HG03045 (cell line): ENCODE measurements at regions not wholly inside any gene's neighbourhood (a gene's known extent, or its start where the extent isn't known, plus 50 kb on each side); places are given as distances from the start of the nearest gene placed in this dataset.

Experiments
- ATAC-seq: cut with Tn5 transposase; IDR thresholded peaks from one replicate; pipeline ENCODE4 v1.9.1; 2021; ENCODE audit warnings: mild to moderate bottlenecking, moderate library complexity; ENCODE audit not compliant: unreplicated experiment

DNA sequence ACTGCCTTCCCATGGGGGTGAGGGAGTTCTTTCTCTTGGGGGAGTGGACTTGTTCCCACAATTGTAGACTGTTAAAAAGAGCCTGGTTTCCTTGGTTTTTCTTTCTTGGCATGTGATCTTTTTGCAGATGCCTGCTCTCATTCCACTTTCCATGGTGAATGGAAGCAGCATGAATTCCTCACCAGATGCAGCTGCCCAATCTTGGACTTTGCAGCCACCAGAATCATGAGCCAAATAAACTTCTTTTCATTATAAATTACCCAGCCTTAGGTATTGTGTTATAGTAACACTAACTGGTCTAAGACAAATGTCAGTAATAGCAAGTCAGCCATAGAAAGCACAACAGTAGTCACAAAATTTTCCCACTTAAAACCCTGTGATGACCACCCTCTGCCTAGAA, 260.5 kb upstream of the THBS1 start:
- no peak for ATAC-seq

DNA sequence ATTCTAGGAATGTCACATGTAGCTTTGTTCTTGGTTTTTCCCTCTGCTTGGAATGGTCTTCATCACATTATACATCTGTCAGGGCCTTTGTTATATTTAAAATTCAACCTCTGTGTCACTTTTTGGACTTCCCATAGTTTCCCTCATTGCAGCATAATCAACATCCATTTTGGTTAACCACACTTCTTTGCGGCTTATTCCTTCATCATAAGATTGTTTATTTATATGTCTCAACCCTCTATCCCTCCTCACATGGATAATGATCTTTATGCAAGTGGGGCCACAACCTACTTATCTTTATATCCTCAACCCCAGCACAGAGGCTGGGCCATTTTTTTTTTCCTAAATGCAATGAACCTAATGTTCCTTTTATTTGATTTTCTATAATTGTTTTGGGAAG, 260.0 kb upstream of the THBS1 start:
- no peak for ATAC-seq

DNA sequence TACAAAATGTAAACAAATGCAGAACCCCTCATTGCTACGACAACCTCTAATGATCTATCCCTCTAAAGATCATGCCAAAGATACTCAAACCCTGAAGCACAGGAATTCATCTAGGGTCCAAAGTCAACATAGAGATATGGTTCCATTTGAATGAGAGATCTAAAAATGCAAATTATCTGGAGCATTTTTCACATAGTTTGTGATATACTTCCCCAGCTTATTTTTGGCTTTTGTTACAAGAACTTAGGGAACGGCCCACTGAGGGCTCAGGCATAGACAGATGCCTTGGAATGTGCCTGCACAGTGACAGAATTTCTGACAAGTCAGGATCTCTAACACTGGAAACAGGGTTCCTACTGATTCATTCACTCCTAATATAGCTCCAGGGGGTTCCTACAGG, 258.9 kb upstream of the THBS1 start:
- no peak for ATAC-seq

DNA sequence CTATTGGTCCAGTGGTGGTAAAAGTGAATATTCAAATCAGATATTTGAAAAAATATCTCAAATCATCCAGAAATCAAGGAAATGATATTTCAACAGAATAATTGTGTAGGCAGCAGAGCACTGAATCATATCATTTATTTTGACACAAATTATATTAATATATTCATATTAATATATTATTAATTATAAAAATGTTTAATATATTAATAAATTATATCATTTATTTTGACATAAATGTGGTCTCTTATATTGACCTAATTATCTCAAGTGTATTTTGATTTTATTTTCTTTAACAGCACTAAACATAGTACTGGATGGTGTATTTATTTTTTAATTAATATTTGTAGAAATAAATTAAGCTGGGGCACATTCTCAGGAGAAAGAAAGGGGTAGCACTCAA, 257.7 kb upstream of the THBS1 start:
- no peak for ATAC-seq

DNA sequence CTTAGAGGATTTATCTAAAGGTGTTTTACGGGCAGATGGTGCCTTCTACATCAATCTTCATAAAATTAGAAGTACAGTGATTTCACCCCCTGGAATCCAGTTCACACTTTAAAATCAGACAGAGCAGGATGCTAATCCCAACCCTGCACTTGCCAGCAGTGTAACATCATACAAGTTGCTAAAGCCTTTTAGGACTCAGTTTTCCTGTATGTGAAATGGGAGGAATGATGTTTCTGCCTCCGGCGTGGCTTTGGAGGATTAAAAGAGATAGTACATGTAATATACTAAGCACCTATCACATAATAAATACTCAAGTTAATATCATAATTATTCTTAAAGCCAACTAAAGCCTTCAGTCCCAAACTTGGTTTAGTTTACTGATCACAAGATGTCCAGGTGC, 257.2 kb upstream of the THBS1 start:
- no peak for ATAC-seq

DNA sequence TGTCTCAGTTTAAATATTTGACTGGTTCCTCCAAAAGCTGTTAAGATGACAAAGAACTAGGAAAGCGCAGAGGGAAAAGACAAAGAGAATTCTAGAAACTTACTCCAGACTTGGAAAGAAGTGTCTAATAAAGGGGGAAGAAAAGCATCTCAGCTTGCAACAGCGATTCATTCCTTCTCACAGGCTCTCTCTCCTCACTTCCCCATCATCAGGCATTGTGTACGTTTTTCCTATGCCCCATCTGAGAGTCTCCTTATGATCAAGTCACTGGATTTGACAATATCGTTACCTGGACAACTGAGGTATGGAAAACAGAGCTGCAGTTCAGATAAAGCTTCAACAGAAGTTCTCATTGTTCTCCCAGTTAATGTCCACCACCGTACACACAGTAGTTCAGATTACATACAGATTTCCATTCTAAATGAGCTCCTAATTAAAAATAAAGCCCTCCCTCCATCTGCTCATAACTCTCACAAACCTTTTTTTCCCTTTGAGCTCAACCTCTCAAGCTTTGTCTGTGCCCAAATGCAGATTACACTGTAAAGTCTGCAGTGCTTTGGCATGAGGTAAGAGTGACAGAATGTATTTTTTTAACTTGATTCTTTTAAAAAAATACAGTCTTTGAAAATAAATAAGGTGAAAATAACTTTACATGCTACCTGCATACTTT, 254.4 kb upstream of the THBS1 start:
- ATAC-seq = no peak

DNA sequence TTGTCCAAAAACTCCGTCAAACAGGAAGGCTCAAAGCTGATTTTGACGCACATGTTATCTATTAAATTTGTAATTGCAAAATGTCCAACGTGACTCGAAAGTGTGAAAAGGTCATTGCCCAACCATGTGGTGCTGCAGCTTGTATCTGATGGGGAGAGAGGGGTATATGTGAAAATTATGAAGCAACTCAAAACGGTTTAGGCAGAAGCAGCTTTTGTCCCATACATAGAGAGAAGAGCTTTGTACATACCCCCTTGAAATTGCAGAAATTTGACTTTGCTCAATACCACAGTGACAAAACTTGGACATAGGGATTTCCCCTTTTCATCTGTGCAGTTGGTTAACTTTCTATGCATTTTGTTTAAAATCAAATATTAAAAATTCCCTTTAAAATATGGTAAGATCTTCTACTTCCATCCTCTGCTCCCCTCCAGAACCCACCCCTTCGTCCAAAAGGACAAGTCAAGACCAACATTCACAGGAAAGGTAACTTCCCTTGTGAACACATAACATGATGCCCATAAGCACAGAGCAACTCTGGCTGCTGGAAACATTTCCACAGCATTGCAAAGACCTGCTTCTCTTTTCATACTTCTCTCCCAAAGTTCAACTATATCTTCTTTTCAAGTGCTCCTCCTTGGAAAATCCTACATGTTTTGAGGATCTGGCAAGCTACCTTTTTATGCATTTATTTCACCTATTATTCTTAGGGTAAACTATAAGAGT, 253.7 kb upstream of the THBS1 start:
- ATAC-seq = no peak

DNA sequence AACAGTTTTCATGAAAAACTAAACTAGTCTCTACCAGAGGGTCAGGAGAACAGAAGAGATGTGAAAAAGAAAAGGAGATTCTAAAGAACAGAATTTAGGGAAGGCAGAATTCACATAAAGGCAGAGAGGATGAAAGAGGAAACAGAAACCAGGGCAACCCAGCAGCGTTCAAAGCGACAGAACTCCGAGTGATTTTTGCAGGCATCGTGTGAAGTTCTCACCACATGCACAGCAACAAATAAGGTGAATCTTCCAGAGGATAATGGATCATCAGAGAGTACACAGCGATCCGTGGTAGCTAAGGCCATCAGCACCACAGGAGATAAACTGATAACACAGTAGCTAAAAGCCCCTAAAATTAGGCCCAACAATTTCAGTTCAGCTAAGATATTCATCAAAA, 250.8 kb upstream of the THBS1 start:
- ATAC-seq = no peak

DNA sequence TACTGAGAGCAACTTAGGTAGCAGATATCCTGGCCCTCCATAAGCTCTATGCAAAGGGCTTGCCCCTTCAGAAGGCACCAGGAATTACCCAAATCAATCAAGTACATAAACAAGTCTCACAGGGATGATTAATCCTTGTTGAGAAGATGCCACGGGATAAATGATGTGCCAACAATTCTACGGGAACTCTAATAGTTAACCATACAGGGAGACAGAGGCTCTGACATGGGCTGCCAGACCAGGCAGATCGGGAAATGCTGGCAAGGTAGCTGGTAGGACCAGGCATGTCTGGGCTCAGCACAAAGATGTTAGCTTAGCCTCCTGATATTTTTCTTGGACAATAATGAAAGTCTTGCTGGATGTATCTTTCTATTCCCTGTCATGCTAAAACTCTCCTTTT, 249.3 kb upstream of the THBS1 start:
- ATAC-seq = no peak

DNA sequence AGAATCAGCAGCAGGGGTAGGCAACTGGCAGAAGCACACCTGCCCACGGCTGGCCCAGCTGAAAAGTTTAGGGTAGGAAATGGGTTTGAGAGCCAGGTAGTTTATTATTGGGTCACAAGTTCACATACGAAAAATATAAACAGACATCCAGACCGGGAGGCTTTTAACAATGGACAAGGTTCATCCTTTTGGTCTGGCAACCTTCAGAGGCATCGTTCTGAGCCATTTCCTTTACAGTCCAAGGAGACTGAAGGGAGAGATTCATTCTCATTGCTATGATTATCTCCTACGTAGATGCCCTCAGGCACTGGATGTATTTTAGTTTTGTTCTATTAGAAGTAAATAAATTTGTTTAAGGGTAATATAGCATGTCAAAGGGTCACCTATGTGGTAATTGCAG, 248.0 kb upstream of the THBS1 start:
- no peak for ATAC-seq

DNA sequence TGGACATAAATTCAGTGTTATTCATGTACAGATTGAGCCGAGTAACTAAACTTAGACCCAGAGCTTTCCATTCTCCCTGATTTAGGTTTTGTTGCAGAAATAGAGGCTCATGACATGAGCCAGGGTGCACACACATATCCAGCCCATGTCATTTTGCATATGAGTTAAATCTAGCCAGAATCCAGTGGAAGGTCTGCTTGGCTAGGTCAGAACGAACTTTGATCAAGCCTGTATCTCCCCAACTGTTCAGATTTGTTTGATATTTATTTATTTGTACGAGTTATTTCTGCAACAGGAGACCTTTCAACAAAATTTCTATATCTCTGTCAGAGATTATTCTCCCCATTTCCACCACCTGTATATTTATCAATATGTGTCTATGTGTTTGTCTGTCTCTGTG, 247.5 kb upstream of the THBS1 start:
- no peak for ATAC-seq

DNA sequence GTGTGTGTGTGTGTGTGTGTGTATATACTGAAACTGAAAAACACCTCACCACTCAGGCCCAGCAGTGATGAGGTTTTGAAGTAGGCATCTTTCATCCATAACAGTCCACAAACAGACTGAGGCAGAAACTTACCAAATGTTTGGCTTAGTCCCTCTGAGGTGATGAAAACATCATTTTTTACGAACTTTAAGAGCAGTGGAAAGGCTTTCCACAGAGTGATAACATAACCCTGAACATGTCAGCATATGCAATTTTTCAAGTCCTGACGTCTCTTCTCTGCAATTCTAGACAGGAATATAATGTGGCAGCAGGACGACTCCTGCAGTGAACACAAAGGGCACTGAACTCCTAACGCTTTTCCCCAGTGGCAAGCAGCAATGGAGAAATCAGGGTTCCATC, 247.0 kb upstream of the THBS1 start:
- no peak for ATAC-seq

DNA sequence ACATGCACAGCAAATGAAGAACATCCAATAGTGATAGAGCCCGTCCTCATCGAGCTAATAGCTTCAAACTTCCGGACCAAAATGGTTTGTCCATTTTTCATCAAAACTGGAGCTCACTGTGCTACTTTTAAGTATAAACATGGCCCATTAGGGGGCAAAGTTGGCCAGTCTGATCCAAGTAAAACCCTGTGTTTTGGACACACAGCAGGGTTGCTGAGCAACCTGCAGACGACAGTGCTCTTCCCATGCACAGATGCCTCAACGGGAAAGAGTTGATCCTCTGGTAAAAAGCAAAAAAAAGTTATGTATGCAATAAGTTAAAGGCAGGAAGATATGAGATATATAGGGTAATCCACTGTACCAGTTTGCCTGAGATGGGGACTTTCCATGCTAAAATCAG, 244.0 kb upstream of the THBS1 start:
- ATAC-seq = no peak

DNA sequence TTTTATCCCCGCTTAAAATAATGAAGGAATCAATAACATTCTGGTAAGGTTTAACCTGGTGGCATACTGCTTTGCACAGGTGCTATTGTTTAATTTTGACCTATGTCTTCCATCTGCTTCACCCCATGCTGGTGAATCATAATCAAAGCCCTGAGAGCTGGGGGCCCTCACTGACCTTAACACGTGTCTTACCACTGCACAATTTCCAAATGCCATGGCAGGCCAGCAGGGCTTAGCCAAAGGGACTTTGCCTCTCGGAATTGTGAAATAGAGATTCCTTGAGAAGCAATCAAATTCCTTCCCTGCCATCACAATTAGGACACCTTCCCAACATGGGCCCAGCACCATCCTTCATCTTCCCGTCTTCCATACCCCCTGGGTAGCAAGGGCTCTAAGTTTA, 242.6 kb upstream of the THBS1 start:
- no peak for ATAC-seq

DNA sequence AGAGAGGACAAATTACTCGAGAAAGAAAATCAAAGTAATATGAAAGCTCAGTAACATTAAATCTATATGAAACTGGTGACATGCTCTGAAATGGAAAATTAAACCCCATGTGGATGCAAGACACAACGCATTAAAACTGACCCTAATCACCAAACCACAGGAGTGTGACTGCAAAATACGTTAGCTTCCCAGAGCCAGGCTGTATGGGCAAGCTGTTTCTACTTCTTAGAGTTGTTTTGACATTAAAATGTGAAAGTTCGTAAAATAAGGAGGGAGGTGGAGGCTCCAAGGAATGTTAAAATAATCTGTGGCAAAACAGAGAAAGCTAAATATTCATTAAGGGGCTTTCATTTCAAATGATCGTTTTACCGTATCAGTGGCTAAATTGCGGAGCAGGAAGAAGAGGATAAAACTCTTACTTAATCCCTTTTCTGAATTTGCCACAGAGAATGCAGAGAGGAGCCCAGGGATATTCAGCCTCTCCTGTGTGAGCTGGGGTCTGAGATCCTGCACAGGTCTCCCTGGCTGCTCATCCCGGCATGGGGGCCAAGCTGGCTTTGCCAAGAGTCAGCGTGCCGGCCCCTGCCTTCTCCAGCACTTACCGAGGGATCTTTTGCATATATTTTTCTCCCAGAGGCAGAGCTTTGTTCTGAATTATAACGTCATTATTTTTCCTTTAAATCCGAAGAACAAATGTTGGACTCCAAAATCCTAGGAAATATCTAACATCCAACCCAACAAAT, 239.8 kb upstream of the THBS1 start:
- no peak for ATAC-seq

DNA sequence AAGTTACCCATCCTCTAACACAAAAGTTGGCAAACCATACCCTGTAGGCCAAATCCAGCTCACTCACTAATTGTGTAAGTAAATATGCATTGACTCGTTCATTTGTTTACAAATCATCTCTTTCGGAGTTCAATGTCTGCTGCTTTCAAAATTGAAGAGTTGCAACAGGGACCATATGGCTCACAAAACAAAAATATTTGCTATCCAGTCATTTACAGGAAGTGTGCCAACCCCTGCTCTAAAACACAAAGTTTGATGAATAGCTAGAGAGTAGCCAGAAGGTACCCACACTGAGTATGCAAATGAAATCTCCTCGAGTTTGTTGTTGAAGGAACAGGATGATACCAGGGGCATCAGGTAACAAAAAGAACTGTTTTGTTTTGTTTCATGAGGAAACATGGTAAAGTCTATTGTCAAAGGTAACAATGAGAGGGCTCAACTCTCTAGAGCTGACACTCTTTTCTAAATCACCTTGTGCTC, 236.2 kb upstream of the THBS1 start:
- ATAC-seq = no peak

DNA sequence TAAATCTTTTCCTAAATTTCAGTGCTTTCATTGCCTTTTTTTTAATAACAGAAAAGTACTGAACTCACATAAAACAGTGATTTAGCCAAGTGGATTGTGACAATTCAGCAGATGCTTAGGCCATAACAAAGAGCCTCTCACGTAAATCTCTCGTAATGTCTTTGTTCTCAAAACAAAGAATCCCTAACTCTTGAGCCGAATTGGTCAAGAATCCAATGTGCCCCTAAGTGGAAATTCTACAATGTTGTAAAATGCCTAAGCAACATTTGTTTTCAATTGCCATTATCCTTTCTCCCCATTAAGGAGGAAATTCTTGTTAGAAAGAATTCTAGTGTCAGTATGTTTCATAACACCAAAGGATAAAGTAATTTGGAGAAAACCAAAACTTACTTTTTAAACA, 235.7 kb upstream of the THBS1 start:
- no peak for ATAC-seq

DNA sequence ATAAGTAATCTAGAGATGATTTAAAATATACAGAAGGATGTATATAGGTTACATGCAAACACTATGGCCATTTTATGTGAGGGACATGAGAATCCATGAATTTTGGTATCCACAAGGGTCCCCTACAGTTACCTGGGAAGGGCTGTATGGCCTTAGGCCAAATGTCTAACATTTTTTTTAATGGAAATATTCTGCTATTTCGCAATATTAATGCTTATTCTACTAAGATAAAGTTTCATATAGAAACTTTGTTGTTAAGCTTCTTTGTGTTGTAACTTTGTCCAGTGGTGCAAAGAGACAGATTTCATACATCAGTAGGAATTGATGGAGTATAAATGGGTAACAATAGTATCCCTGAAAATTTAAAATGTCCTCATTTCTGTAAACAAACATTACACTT, 233.4 kb upstream of the THBS1 start:
- no peak for ATAC-seq

DNA sequence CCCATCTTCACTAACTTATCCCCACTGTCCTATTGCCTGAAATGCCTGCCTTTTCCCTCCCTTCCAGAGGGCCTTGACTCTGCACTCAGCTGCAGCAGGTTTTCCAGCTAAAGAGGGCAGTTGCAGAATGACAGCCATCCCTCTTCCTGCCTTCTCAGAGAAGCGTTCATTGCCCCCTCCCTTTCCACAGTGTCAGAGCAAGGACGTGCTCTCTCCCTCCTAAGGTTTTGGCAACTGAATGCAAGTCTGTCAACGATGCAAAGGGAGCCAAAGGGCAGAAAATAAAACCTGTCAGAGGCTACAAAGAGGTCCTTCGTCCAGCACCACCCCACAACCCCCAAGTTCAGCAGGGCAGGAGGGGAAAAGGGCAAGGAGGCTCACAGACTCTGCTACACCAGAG, 230.1 kb upstream of the THBS1 start:
- no peak for ATAC-seq

DNA sequence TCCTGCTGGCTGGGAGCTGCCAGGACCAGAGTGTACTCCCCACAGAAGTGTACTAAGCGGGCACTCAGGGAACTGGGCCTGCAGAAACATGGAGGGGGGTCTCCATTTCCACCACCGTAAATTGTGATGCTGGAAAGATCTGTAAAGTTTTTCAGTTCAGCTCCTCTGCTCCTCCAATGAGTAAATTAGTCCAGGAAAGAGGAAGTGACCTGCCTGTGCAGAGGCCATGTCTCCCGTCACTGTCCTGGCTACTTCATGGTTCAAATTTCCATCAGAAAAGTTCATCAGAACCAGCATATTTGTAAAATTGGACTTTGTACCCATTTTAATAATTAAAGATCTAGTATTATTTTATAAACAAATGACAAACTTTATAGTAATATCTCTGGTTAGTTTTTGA, 226.7 kb upstream of the THBS1 start:
- no peak for ATAC-seq

DNA sequence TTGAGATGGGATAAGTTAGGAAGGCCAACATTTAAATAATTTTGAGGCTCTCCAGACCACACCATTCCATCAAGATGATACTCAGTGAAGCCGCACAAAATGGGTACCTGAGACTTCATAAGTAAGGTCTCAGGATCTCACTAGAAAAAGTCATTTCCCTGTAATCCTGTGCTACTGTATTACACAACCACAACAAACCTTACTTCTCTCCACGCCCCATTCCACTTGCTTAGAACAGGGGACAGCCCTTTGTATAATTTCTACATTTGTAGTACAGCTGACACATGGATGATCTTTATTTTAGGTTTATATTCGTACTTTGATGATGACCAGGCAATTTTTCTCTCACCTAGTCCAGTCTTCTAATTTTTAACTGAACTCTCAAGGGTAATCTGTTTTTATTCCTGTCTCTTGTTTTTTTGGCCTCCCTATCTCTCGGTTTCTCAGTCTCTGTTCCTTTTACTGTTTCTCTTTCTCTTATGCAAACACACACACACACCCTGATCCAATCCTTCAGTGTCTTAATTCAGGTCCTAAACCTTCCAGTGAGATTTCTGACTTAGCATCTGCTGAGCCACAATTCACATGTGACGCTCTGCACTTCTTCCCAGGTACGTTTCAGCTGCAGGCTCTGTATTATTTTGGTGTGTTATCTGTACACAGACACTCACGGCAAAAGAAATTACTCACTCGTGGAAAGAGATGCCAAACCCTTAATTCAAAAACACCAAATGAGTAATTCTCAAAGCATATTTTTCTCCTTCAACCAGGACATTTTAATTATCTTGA, 223.2 kb upstream of the THBS1 start:
- no peak for ATAC-seq
